ENCODE measurements at regions not wholly inside any gene's neighbourhood (a gene's known extent, or its start where the extent isn't known, plus 50 kb on each side); places are given as distances from the start of the nearest gene placed in this dataset.

DNA sequence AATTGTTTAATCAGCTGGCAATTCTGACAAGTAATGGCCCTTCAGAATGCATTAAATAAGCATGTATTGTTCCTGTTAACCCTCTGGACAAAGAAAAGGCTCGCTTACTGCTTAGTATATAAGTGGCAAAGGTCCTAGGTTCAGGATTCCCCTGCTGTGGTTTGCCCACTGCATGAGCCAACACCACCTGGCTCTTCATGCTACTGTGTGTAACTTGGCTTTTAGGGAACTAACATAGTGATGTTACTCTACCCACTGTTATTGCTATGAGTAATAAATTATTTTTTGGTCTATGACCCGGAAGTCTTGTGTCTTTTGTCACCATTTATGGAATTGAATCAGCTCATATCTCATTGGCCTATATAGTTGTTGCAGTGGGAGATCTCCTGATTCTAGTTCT is 791.7 kb upstream of the PHF14 start (continued):
- TF ChIP-seq ZNF281 (CRISPR knock-in tag; IDR thresholded peaks at IDR 0.05): no peak
- no peak for TF ChIP-seq FOXP1 (CRISPR knock-in tag; IDR thresholded peaks at IDR 0.05; ENCODE audit: borderline replicate concordance)
- no peak for TF ChIP-seq ELF4 (CRISPR knock-in tag; IDR thresholded peaks at IDR 0.05; ENCODE audit: low read depth)
- no peak for TF ChIP-seq RELA (CRISPR knock-in tag; IDR thresholded peaks at IDR 0.05; ENCODE audit: borderline replicate concordance)
- no peak for TF ChIP-seq FOXP4 (CRISPR knock-in tag; IDR thresholded peaks at IDR 0.05)
- TF ChIP-seq TEAD1 (CRISPR knock-in tag; IDR thresholded peaks at IDR 0.05): no peak
- no peak for TF ChIP-seq ZNF219 (CRISPR knock-in tag; IDR thresholded peaks at IDR 0.05; ENCODE audit: borderline replicate concordance)
- no peak for TF ChIP-seq SMAD4 (CRISPR knock-in tag; IDR thresholded peaks at IDR 0.05)

DNA sequence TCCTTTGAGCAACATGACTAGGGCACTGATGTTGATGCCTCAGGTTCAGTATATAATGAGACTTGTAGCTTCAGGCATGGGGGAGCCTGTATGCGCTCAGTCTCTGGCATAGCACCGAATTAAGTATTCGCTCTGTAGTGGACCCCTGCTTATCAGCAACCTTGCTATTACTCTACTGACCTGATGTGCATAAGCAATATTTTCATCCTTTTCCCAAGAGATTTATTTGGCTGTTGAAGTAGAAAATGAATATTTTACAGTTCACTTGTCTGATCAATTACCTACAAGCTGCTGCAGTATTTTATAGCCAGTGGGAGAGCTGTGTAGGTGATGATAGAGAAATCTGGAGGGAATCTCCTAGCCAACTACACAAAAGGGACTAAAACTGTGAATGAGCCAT is 781.6 kb upstream of the PHF14 start:
- ChIA-PET CTCF (no interaction called here), POLR2A (no interaction called here)
- Mint-ChIP-seq H3K4me3 (no peak overlapping the region), H3K27ac (no peak overlapping the region), H3K9me3 (no peaks in the 10 kb centered on the region), H3K27me3 (ENCODE audit: low read depth) (no peaks in the 10 kb centered on the region), H3K4me1 (no peaks in the 10 kb centered on the region), H3K36me3 (no peaks in the 10 kb centered on the region)
- ATAC-seq (peak; percentile 57), DNase-seq (ENCODE audit: low spot score) (no peak)
- no peak for TF ChIP-seq E2F5 (CRISPR knock-in tag; IDR thresholded peaks at IDR 0.05)
- TF ChIP-seq, protein P1, sequence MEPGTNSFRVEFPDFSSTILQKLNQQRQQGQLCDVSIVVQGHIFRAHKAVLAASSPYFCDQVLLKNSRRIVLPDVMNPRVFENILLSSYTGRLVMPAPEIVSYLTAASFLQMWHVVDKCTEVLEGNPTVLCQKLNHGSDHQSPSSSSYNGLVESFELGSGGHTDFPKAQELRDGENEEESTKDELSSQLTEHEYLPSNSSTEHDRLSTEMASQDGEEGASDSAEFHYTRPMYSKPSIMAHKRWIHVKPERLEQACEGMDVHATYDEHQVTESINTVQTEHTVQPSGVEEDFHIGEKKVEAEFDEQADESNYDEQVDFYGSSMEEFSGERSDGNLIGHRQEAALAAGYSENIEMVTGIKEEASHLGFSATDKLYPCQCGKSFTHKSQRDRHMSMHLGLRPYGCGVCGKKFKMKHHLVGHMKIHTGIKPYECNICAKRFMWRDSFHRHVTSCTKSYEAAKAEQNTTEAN (CRISPR knock-in tag; IDR thresholded peaks at IDR 0.05): no peak
- no peak for TF ChIP-seq FOXK1 (CRISPR knock-in tag; IDR thresholded peaks at IDR 0.05)
- no peak for TF ChIP-seq ESRRA (CRISPR knock-in tag; IDR thresholded peaks at IDR 0.05; ENCODE audit: borderline replicate concordance)
- no peak for TF ChIP-seq FOXP4 (CRISPR knock-in tag; IDR thresholded peaks at IDR 0.05)
- TF ChIP-seq ZNF263 (CRISPR knock-in tag; IDR thresholded peaks at IDR 0.05; ENCODE audit: low read depth): no peak
- TF ChIP-seq ATF3 (CRISPR knock-in tag; conservative IDR thresholded peaks at IDR 0.05): no peak
- TF ChIP-seq, protein P2, sequence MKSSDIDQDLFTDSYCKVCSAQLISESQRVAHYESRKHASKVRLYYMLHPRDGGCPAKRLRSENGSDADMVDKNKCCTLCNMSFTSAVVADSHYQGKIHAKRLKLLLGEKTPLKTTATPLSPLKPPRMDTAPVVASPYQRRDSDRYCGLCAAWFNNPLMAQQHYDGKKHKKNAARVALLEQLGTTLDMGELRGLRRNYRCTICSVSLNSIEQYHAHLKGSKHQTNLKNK (CRISPR knock-in tag; IDR thresholded peaks at IDR 0.05): no peak
- no peak for TF ChIP-seq TEAD4 (CRISPR knock-in tag; IDR thresholded peaks at IDR 0.05)
- TF ChIP-seq ZNF121 (CRISPR knock-in tag; IDR thresholded peaks at IDR 0.05): no peak
- no peak for TF ChIP-seq TP53 (CRISPR knock-in tag; IDR thresholded peaks at IDR 0.05)

Data from WTC11 (cell line).